HG03196 (cell line): ENCODE measurements at regions not wholly inside any gene's neighbourhood (a gene's known extent, or its start where the extent isn't known, plus 50 kb on each side); places are given as distances from the start of the nearest gene placed in this dataset.
"Not testable (repeated sequence)": the region's sequence is repeated elsewhere in the genome, so short reads cannot be mapped to it uniquely, and the experiment has no call there.

Experiments
- ATAC-seq: cut with Tn5 transposase; IDR thresholded peaks from one replicate; pipeline ENCODE4 v1.9.1; 2021; ENCODE audit not compliant: unreplicated experiment

DNA sequence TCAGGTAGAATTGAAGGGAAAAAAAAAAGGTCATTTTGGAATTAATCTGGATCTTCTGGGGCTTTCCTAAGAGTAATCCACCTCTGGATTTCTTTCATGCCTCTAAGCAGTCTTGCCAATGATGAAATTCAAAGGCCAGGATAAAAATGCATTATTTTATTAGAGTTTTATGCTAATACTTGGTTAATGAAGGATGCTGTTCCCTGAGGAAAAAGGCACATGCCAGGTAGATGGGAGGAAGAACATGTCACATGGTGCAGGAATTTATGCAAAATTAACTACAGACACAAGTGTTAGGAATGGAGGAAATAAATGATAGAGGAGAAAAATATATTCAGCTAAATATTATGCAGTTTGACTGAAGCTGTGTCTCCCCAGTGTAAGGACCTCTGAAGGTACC lies 792.0 kb downstream of the ETS1 start:
- ATAC-seq: no peak

DNA sequence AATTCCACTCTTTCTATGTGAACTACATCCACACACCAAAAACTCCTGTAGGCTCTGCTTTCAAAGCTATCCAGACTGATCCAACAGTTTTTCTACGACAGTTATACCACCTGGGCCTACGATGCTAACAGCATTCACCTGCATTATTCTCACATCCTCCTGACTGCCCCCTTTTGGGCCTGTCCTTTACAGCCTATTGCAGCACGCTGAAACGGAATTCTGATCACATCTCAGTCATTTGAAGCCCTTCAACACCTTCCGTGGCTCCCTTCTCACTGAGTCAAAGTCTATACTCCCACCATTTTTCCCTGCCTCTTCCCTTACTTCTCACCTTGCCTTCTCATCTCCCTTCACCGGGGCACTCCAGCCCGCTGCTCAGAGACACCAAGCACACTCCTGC lies 791.3 kb upstream of the KIRREL3 start:
- no peak for ATAC-seq

DNA sequence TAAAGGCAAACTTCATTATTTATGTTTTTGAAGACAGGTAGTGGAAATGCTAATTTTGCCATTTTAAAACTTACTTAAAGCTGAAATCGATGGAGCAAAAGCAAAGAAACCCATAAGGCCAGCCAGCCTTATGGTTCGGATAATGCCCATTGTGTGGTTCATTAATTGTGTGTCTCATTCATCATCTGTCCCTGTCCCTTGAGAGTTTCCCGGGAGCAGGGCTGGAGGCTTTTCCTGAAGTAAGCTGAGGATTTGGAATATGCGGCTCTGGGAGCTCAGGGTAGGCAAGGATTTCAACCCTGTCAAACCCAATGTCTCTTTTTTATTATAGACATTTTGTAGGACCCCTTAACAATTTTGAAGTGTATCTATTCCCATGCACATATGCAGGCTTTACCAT lies 790.0 kb upstream of the KIRREL3 start:
- no peak for ATAC-seq

DNA sequence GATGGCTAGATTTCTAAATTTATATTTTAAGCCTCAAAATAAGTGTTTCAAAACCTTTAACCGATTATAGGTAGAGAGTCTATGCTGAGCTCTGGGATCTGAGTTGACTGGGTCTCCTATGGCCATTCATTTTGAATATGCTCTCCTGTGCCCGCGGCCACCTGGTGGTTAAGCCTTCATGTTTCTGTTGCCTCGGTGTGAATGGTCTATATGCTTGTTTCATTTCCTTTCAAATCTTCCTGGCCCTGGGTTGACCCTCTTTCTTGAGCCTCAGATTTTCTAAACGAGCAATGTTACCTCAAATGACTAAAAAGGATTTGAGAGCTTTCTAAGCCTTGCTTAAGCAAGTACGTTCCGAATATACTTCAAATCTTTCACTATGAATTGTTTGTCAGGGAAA lies 789.4 kb upstream of the KIRREL3 start:
- ATAC-seq: no peak

DNA sequence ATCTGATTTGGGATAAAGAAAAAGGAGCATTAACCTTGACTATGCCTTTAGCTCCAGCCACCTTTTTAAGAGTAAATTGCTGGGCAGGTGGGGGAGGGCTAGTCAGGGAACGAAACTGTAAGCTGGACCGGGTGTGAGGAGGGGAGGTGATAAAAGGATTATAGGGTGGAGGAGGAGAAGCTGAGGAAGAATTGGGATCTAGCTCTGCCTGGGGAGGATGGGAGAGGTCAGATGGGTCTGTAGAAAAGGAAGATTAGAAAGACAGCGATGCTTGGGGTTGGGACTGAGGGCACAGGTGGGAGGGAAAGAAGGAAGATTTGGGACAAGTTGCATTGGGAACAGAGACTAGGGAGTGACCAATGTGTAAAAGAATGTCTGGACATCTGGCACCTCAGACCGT lies 772.4 kb upstream of the KIRREL3 start:
- not testable (repeated sequence) for ATAC-seq

DNA sequence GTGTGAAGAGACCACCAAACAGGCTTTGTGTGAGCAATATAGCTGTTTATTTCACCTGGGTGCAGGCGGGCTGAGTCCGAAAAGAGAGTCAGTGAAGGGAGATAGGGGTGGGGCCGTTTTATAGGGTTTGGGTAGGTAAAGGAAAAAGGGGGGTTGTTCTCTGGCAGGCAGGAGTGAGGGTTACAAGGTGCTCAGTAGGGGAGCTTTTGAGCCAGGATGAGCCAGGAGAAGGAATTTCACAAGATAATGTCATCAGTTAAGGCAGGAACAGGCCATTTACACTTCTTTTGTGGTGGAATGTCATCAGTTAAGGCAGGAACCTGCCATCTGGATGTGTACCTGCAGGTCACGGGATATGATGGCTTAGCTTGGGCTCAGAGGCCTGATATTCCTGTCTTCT lies 768.4 kb upstream of the KIRREL3 start:
- ATAC-seq: not testable (repeated sequence)

DNA sequence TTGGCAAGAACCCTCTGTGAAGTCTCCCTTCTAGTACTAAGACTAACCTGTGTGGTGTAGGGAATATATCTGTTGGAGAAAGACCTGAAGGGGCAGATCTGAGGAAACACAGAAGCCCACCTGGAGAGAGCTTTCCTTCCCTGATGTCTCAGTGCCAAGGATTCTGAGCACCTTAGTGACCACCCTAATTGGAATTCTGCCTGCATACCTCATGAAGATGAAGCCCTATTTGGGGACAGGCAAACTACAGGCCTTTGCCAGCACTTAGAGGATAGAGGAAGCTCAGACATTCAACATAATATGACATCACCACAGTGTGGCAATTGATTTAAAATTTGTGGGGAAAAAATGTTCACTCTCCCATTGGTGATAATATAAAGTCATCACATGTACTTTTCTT lies 766.2 kb upstream of the KIRREL3 start:
- no peak for ATAC-seq

DNA sequence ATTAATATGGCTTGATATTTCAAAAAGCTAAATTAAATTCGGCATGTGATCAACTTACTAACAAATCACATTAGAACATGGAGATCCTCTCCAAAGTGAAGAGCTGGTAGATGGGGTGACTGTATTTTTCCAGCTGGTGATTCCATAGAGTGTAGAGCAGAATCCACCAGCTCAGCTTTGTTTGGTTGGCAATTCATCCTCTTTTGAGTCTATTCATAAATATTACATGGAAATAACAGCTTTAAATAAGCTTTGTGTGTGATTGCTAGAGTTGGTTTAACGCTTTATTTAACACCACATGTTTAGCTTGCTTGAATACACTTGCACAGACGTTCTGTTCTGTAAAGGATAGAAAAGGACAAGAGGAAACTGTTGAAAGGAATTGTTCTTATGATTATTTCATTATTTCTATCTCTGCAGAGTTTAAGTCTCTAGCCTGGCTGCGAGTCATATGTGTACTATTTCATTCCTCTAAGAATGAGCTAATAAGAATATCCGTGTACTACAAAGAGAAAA lies 738.3 kb upstream of the KIRREL3 start:
- no peak for ATAC-seq

DNA sequence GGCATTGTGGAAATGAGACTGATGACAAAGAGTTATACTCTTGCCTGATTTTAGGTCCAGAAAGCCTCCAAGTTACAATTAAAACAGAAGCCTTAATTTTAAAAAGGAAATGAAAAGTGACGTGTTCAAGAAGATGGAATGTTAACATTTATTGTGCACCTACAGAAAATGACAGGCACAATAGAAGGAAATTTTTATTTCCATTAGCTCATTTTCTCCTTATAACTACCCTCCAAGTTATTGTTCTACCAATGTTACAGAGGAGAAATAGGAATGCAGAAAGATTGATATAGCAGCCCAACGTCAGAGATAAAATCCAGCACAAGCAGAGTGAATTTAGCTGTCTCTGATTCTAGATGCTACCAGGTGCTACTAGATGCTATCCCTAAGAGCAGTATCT lies 736.9 kb upstream of the KIRREL3 start:
- no peak for ATAC-seq

DNA sequence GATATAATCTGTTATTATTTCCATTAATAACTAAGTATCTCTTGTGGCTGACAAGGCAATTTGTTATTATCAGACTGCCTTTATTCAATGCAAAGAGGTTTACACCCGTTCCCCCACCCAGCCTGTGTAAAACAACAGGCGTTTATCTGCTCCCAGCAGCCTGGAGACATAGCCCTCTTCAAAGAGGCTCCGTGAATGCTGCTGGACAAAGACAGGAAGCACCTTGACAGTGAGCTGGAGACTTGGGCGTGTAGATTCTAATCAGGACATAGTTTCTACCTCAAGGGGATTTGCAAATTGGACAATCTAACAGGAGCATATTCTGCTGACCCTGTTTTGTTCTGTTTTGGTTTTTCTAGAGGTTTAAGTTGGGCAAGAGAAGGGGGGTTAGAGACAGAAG lies 733.0 kb upstream of the KIRREL3 start:
- no peak for ATAC-seq

DNA sequence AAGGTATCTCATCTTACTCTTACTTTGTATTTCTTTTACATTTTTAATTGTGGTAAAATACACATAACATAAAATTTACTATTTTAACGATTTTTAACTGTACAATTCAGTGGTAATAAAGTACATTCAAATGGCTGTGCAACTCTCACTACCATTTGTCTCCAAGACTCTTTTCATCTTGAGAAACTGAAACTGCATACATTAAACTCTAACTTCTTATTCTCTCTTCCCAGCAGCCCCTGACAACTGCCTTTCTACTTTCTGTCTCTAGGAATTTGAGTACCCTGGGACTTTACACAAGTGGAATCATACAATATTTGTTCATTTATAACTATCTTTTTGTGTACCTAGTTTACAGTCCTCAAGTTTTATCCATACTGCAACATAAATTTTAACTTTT lies 725.8 kb upstream of the KIRREL3 start:
- ATAC-seq: no peak

DNA sequence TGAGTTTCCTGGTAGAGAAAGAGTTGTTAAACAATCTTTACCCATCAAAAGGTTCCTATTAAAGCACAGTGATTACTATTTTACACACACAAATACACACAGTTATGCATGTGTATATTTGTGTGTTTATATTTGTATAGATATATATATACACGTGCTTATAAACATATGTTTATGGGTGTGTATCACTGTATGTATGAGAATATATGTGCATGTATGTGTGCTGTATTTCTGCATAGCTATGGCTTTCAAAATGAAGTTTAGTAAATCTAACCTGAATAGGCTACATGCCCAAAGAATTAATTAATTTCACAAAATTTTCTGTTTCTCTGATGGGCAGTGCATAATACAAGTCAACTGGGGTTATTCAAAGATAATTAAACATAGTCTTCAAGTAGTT lies 723.1 kb upstream of the KIRREL3 start:
- ATAC-seq: no peak

DNA sequence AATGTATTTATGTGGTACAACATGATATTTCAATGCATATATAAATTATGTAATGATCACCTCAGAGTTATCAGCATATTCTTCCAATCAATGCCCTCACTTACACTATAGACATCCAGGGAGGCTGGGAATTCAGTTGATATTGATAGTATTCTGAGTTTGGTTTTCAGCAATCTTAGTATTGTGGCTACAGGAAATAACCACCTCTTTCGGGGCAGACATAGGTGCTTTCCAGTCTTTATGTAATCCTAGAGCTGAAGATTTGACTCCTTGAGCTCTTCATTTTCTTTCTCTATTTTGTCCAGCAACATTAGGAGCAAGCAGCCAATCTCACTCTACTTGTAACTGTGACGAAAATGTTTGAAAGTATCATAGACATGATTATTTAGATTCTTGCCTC lies 712.7 kb upstream of the KIRREL3 start:
- no peak for ATAC-seq

DNA sequence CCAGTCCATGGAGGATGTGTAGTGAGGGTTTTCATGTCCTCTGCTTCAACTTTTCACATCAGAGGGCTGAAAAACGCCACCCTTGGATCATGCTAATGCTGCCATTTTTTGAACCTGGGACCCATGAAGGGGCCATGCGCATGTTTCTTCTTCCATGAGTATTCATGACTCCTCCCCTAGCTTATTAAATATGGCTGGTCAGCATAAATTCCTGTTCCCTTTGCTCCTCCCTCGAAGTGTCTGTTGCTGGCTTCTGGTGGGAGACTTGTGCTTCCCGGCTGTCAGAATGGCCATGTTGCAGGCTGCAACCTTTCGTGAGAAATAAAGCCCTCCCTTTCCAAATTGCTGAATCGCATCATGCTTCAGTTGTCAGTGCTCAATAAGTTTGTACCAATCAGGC lies 711.2 kb upstream of the KIRREL3 start:
- no peak for ATAC-seq

DNA sequence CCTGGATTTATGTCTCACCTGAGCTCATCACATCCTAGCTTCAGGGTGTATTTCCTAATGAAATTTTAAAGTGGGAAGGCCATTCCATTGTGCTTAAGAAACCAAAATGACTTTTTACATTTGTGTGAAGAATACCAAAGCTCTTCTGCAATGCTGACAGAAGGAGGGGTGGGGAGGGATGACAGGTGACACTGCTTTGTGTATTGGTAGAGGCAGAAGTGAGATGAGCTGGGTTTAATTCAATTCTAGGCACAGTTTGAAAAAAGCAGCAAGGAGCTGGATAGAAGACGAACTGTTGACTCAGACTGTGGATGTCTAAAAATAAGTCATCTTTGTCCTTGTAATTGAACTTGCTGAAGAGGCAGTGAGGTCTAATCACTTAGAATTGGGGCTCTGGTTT lies 710.3 kb upstream of the KIRREL3 start:
- no peak for ATAC-seq

DNA sequence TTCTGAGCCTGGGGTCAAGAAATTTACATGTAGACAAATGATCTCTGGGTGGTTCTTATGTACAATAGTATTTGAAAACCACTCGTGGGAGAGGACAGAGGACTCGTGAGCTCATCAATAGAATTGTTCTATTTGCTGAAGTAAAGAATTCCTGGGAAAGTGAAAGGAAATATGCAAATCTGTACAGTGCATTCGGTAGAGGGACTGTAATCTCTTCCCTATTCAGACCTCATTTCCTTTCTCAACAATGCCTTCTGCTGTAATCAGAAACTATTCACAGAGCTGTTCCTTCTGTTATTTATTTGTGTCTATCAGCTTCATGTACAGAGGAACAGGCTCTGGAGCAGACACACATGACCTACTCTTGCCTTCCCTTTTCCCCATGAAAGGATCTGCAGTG lies 709.4 kb upstream of the KIRREL3 start:
- no peak for ATAC-seq

DNA sequence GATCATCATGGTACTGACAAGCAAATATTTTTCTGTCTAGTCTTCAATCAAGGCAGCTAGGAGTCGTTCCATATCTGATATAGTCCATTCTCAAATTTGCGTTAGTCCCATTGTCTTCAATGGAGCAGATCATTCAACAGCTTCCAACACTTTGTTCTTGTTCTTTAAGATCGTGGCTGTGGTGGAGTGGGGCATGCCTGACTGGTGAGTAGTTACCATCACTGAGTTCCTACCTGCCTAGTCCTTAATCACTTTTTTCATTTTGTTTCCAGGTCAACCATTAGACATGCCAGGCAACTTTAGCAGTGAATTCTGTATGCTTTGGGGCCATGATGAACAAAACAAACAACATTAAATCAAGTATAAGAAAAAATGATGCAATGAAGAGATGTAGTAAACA lies 693.1 kb upstream of the KIRREL3 start:
- no peak for ATAC-seq

DNA sequence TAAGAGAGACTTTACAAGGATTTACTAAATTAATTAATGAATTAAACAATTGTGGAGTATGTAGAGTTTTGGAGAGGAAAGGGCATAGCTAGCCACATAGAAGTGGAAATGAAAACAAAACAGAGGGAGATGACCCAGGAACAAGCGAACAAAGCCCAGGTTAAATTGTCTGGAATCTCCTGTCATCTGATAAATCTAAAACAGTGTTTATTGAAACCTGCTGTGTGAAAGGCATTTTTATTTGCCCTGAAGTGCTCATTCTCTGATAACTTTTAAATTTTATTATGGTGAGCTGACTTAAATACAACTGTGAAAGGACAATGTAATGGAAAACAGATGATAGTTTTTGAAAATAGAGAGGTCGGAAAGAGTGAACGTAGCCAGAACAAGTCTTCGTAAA lies 682.8 kb upstream of the KIRREL3 start:
- ATAC-seq: no peak

DNA sequence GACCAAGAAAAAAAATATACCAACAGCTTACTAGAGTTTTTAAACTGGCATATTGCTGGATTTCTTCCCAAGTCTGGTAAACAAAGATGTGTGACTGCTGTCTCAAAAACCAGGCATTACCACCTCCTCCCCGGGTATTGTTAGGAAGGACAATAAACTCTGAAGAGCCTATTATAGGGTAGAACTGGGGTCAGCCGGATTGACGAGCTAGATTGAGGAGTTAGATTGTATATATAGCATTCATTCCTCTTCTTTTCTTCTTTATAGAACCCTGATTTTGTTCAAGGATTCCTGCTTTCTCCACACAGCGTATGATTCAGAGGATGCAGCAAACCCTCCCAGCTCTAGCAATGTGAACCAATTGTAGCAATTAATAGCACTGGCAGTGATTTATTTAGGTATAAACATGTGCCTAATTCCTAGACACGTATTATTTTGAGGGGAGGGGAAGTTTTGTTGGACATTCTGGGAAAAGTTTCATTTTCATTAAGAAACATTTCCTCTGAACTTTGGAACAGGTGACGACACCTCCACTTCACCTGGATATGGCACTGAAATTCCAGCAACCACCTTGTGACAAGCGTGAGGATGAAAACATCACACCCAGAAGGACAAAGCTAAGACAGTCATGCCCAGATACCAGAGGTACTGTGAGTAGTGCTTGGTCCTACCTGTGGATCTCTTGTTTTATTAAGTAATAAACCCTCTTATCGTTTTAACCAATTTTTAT lies 679.4 kb upstream of the KIRREL3 start:
- no peak for ATAC-seq

DNA sequence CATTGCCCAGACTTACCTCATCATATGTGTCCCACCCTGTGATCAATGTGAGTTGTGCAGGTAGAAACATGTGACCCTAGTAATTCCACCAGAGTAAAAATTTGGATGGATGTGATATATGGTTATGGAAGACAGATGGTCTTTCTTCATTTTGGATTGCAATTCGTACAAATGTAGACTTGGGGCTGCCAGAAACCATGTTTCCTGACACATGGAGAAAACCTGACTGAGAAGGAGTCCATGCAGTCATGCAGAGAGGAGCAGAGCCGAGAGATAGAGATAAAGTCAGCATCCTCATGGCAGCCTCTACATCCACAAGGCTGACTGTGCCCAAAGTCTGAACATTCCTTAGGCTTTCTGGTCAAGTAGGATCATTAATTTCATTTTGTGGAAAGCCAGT lies 678.1 kb upstream of the KIRREL3 start:
- ATAC-seq: no peak

DNA sequence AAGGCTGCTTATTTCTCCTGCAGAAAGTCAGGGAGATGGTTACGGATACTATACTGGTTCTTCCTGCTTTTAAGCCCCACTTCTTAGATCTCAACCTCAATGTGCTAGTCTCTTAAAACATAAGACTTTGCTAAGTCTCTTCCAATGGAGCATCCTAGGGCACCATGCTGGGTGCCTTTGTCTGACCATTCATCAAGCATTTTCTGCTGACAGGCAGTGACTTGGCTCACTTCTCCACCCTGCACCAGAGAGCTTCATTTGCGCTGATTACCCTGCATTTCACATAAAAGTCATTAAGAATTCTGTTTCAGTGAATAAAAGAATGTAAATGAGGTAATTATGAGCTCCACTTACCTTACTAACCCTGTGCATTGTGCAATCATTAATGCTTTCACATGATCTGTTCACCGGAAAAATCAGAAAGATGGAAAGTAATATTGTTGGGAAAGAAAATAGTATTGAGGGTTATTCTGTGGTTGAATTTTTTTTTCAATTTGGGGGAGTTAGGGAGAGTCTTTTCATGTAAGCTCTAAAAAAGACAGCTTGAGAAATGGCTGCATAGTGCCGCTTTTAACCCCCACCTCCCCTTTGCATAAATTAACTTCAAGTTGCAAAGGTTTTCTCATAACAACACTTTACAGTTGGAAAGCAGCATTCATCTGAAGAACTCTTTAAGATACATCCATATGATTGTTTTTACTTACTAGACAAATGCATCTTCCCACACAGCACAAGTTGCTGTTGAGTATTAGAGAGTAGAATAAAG lies 677.3 kb upstream of the KIRREL3 start:
- ATAC-seq: no peak

DNA sequence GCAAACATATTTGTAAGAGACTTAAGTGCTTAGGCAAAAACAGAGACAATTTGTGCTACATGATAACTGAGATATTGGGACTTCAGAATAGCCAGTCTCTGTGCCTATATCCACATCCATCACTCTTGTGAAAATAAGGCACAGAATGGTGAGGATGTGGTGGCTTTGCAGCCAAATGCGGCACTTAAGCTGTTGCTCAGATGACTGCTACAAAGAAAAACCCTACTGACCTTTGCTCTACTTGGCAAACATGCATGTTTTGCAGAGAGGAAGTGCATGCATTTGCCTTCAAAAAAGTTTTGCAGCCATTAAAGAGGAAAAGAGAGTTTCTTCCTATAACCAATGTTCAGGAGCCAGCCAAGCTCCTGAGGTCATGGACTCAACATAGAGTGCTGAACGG lies 675.0 kb upstream of the KIRREL3 start:
- no peak for ATAC-seq

DNA sequence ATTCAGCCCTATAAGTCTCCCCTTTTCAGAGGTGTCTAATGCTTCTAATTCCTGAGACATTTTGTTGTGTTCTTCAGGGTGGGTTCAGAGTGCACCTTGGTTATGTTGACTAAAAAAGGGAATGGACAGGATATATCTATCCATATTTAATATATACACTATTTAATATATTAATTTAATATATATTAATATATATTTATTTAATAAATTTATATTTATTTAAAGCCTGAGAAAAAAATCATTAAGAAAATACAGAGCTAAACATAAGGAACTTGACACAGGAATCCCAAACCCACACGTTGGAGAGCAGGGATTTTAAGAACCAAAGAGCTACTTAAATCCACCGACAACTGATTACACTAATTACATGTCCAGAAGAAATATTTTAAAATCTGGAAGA lies 674.2 kb upstream of the KIRREL3 start:
- ATAC-seq: no peak
